ENCODE measurements at regions not wholly inside any gene's neighbourhood (a gene's known extent, or its start where the extent isn't known, plus 50 kb on each side); places are given as distances from the start of the nearest gene placed in this dataset.

- no TSS peak for BruUV-seq (replicated peaks)
- Mint-ChIP-seq H3K27ac (ENCODE audit: unreplicated experiment) (no peak overlapping the region), H3K9me3 (ENCODE audit: low read depth, unreplicated experiment) (no peaks in the 10 kb centered on the region), H3K36me3 (ENCODE audit: insufficient read depth, unreplicated experiment) (peaks cover 14% of the 10 kb centered on the region), H3K4me1 (ENCODE audit: low read depth, unreplicated experiment) (peaks cover 35% of the 10 kb centered on the region), H3K27me3 (ENCODE audit: unreplicated experiment) (no peaks in the 10 kb centered on the region), H3K4me3 (ENCODE audit: low read depth, unreplicated experiment) (no peak overlapping the region)
- TF ChIP-seq CTCF (IDR thresholded peaks at IDR 0.05; ENCODE audit: unreplicated experiment), result no peak
- no peak for DNase-seq
- CTCF ChIA-PET, result interaction anchor here (1.0 kb wide), 1 partner anchor 143 kb away, joined by 3 read pairs; no protein-coding TSS in a partner anchor
- intact Hi-C loops (cut with micrococcal nuclease; ENCODE audit: unreplicated experiment), result no loop called here
These were observed 90.8 kb upstream of the ERRFI1 start for GRCh38 chr1:8116894-8117264.

GRCh38 chr1:8115769-8116167, 89.7 kb upstream of the ERRFI1 start:
- no peaks in the 10 kb centered on the region for H3K9me3 Mint-ChIP-seq (ENCODE audit: low read depth, unreplicated experiment)
- peaks cover 3% of the 10 kb centered on the region for H3K36me3 Mint-ChIP-seq (ENCODE audit: insufficient read depth, unreplicated experiment)
- no peak for TF ChIP-seq CTCF (IDR thresholded peaks at IDR 0.05; ENCODE audit: unreplicated experiment)
- intact Hi-C loops (cut with micrococcal nuclease; ENCODE audit: unreplicated experiment), result no loop called here
- no peak overlapping the region for H3K4me3 Mint-ChIP-seq (ENCODE audit: low read depth, unreplicated experiment)
- CTCF ChIA-PET, result no interaction called here
- no peak overlapping the region for H3K27ac Mint-ChIP-seq (ENCODE audit: unreplicated experiment)
- BruUV-seq (replicated peaks), result no TSS peak
- H3K27me3 Mint-ChIP-seq (ENCODE audit: unreplicated experiment), result no peaks in the 10 kb centered on the region
- DNase-seq, result no peak
- peaks cover 27% of the 10 kb centered on the region for H3K4me1 Mint-ChIP-seq (ENCODE audit: low read depth, unreplicated experiment)

- Mint-ChIP-seq H3K27ac (ENCODE audit: unreplicated experiment) (no peak overlapping the region), H3K36me3 (ENCODE audit: insufficient read depth, unreplicated experiment) (no peaks in the 10 kb centered on the region), H3K4me1 (ENCODE audit: low read depth, unreplicated experiment) (peaks cover 22% of the 10 kb centered on the region), H3K27me3 (ENCODE audit: unreplicated experiment) (no peaks in the 10 kb centered on the region), H3K4me3 (ENCODE audit: low read depth, unreplicated experiment) (no peak overlapping the region), H3K9me3 (ENCODE audit: low read depth, unreplicated experiment) (no peaks in the 10 kb centered on the region)
- BruUV-seq (replicated peaks), result no TSS peak
- TF ChIP-seq CTCF (IDR thresholded peaks at IDR 0.05; ENCODE audit: unreplicated experiment), result no peak
- DNase-seq, result no peak
- CTCF ChIA-PET, result no interaction called here
- intact Hi-C loops (cut with micrococcal nuclease; ENCODE audit: unreplicated experiment), result no loop called here
These were observed 89.1 kb upstream of the ERRFI1 start for GRCh38 chr1:8115031-8115768.

GRCh38 chr1:8113262-8114220, 87.4 kb upstream of the ERRFI1 start:
- no peaks in the 10 kb centered on the region for H3K27me3 Mint-ChIP-seq (ENCODE audit: unreplicated experiment)
- BruUV-seq (replicated peaks), result no TSS peak
- intact Hi-C loops (cut with micrococcal nuclease; ENCODE audit: unreplicated experiment), result no loop called here
- H3K4me3 Mint-ChIP-seq (ENCODE audit: low read depth, unreplicated experiment), result no peak overlapping the region
- no peaks in the 10 kb centered on the region for H3K36me3 Mint-ChIP-seq (ENCODE audit: insufficient read depth, unreplicated experiment)
- H3K9me3 Mint-ChIP-seq (ENCODE audit: low read depth, unreplicated experiment), result no peaks in the 10 kb centered on the region
- peaks cover 15% of the 10 kb centered on the region for H3K4me1 Mint-ChIP-seq (ENCODE audit: low read depth, unreplicated experiment)
- no peak for TF ChIP-seq CTCF (IDR thresholded peaks at IDR 0.05; ENCODE audit: unreplicated experiment)
- no peak for DNase-seq
- H3K27ac Mint-ChIP-seq (ENCODE audit: unreplicated experiment), result no peak overlapping the region
- CTCF ChIA-PET, result interaction anchor here (0.6 kb wide), 2 partner anchors 247 to 1837 kb away, joined by 3 to 5 read pairs; no protein-coding TSS in a partner anchor

All from Calu3 (cell line).